ENCODE measurements at regions not wholly inside any gene's neighbourhood (a gene's known extent, or its start where the extent isn't known, plus 50 kb on each side); places are given as distances from the start of the nearest gene placed in this dataset.

DNA sequence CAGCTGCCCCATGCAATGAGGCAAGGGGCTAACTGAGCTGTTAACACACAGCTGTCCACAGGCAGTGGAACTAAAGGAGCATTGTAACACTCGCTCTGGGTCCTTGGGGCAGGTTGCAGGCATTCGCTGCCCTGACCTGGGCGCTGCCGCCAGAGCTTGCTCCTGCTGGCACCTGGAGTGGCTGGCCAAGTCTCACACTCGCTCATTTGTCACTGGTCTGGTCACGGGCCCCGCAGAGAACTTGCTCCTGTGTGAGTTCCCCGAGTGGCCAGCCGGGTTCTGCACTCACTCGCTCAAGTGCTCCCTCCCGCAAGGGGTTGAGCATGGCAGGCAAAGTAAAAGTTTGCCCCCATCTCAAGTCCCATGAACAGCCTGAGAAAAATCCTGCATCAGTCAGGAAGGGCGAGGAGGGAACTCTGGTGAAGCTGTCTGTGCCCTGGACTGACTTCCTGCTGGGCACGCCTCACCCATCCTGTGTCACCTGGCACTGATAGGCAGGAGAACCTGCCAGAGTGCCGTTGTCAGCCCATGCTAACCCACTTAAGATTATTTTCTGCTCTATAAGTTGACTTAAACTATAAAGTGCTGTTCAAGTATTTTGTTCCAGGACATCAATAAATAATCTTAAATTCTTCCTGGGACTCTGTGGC lies 934.8 kb upstream of the GYPC start:
- TF ChIP-seq, protein P1, sequence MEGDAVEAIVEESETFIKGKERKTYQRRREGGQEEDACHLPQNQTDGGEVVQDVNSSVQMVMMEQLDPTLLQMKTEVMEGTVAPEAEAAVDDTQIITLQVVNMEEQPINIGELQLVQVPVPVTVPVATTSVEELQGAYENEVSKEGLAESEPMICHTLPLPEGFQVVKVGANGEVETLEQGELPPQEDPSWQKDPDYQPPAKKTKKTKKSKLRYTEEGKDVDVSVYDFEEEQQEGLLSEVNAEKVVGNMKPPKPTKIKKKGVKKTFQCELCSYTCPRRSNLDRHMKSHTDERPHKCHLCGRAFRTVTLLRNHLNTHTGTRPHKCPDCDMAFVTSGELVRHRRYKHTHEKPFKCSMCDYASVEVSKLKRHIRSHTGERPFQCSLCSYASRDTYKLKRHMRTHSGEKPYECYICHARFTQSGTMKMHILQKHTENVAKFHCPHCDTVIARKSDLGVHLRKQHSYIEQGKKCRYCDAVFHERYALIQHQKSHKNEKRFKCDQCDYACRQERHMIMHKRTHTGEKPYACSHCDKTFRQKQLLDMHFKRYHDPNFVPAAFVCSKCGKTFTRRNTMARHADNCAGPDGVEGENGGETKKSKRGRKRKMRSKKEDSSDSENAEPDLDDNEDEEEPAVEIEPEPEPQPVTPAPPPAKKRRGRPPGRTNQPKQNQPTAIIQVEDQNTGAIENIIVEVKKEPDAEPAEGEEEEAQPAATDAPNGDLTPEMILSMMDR (IDR thresholded peaks at IDR 0.05; ENCODE audit: low read depth, low read length): no peak
- Histone ChIP-seq H3K27me3 (ENCODE audit: insufficient read depth, low read depth, severe bottlenecking) (peaks cover 20% of the 10 kb centered on the region), H3K36me3 (no peaks in the 10 kb centered on the region), H3K9me3 (ENCODE audit: severe bottlenecking) (no peaks in the 10 kb centered on the region), H3K27ac (no peak overlapping the region), H3K4me3 (ENCODE audit: low read depth, low read length) (no peak overlapping the region)
- DNase-seq: no peak

DNA sequence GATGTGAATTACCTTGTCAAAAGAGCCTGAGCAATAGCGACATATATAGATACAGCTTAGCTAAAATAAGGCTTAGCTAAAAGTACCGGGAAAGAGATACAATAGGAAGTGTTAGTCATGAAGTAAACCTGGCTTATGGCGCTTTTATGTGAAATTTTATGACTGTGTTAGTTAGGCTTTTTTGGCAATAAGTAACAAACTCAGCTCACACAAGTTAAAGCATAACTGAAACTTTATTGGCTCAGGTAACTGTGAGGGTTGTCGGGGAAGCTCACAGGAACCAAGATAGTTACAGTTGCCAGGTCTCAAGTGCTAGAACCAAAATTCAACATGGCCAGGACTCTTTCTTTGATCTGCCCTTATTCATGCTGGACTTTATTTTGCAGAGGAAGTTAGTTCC lies 925.0 kb upstream of the GYPC start:
- no peak overlapping the region for H3K4me3 ChIP-seq (ENCODE audit: low read depth, low read length)
- H3K36me3 ChIP-seq: no peaks in the 10 kb centered on the region
- peaks cover 5% of the 10 kb centered on the region for H3K9me3 ChIP-seq (ENCODE audit: severe bottlenecking)
- H3K27ac ChIP-seq: no peak overlapping the region
- TF ChIP-seq, protein P1 (IDR thresholded peaks at IDR 0.05; ENCODE audit: low read depth, low read length): no peak
- no peak for DNase-seq
- peaks cover 7% of the 10 kb centered on the region for H3K27me3 ChIP-seq (ENCODE audit: insufficient read depth, low read depth, severe bottlenecking)

DNA sequence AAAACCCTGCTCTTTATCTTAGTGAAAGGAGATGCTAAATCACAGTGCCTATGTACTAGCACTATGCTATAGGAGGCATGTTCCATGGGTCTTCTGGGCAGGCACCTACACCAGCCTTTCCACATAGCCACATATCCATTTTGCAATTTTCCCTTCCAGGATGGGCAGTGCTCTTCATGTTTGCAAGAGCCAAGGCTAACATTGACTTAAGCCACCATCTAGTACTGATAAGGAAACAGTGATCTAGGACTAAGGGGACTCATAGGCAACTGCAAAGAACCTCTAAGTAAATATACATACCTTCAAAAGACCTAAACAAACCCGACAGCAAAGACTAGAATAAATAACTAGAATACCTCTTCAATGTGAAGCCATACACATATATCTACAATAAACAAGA lies 919.7 kb upstream of the GYPC start:
- Histone ChIP-seq H3K27me3 (ENCODE audit: insufficient read depth, low read depth, severe bottlenecking) (peaks cover under 1% of the 10 kb centered on the region), H3K4me3 (ENCODE audit: low read depth, low read length) (no peak overlapping the region), H3K36me3 (no peaks in the 10 kb centered on the region), H3K27ac (no peak overlapping the region), H3K9me3 (ENCODE audit: severe bottlenecking) (peaks cover 2% of the 10 kb centered on the region)
- TF ChIP-seq, protein P1 (IDR thresholded peaks at IDR 0.05; ENCODE audit: low read depth, low read length): no peak
- DNase-seq: no peak

DNA sequence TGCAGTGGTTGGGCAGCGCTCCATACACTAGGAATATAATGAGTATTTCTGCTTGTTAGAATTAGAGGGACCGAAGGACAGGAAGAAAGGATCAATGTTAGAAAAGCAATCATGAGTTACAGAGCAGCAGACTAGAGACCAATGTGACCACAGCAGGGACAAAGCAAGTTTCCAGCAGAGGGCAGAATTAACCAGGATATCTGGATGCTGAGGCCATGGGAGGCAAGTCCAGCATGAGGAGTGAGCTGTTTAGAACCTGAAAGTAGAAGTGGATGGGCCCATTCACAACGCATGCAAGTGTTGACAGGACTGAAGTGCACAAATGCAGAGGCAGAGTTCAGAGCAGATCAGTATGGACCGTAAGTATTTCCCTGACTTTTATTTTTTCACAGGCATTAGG lies 910.4 kb upstream of the GYPC start:
- peaks cover 9% of the 10 kb centered on the region for H3K27me3 ChIP-seq (ENCODE audit: insufficient read depth, low read depth, severe bottlenecking)
- TF ChIP-seq, protein P1 (IDR thresholded peaks at IDR 0.05; ENCODE audit: low read depth, low read length): peak; percentile 68
- H3K9me3 ChIP-seq (ENCODE audit: severe bottlenecking): no peaks in the 10 kb centered on the region
- no peak overlapping the region for H3K27ac ChIP-seq
- H3K36me3 ChIP-seq: no peaks in the 10 kb centered on the region
- H3K4me3 ChIP-seq (ENCODE audit: low read depth, low read length): no peak overlapping the region
- DNase-seq: peak; percentile 51

DNA sequence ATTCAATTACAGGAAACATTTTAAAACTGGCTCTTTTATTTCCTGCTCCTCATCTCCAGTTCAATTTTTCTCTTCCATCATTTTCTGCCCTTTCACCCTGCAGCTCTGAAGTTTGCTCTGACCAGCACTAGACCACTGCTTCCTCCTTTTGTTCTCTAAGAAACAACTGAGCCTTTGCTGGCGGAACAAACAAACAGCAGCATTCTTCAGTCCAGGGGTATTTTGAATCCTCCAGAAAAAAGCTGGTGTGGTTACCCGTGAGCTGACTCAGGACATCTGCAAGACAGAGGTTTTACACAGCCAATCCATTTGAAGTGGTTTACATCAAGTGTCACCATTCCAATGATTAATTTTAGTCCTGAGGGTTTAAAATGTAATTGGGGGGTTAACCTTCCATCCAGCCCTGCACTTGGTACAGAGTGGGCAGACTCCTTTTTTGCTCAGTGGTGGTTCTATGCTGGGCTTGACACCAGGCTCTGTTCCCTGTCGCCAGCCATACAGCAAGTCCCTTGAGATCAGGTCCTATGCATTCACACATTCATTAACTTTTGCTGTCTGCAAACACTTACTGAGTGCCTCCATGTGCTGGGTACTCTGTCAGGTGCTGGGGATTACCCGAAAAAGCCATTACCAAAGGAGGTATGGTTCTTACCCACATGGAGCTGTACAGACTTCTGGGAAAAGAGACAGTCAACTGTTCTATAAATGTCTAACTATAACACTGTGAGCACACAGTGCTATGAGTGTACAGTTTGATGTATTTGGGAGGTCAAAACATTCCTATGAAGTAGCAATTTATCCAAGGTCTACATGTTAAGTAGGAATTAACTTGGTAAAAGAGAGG lies 909.4 kb upstream of the GYPC start:
- DNase-seq: no peak

More for the DNA sequence above, 909.4 kb upstream of the GYPC start:
- no peaks in the 10 kb centered on the region for H3K9me3 ChIP-seq (ENCODE audit: severe bottlenecking)
- H3K4me3 ChIP-seq (ENCODE audit: low read depth, low read length): no peak overlapping the region
- H3K36me3 ChIP-seq: no peaks in the 10 kb centered on the region
- TF ChIP-seq, protein P1 (IDR thresholded peaks at IDR 0.05; ENCODE audit: low read depth, low read length): no peak
- peaks cover 9% of the 10 kb centered on the region for H3K27me3 ChIP-seq (ENCODE audit: insufficient read depth, low read depth, severe bottlenecking)
- H3K27ac ChIP-seq: no peak overlapping the region
